ENCODE measurements at regions not wholly inside any gene's neighbourhood (a gene's known extent, or its start where the extent isn't known, plus 50 kb on each side); places are given as distances from the start of the nearest gene placed in this dataset.

- Histone ChIP-seq H3K9me3 (ENCODE audit: control insufficient read depth, low read depth, low read length) (no peaks in the 10 kb centered on the region), H2AFZ (ENCODE audit: low read length) (no peak overlapping the region), H3K56ac (ENCODE audit: insufficient read length, low read depth, low read length) (no peak overlapping the region), H3K9ac (ENCODE audit: extremely low read depth, insufficient read length, low read length) (no peak overlapping the region), H3T11ph (ENCODE audit: low read length) (no peak overlapping the region), H3K79me1 (ENCODE audit: insufficient read depth, low read depth, low read length, poor library complexity, severe bottlenecking) (no peaks in the 10 kb centered on the region), H2BK5ac (ENCODE audit: insufficient read length, low read length) (no peak overlapping the region), H4K91ac (ENCODE audit: insufficient read length, low read depth, low read length) (no peak overlapping the region), H3K18ac (ENCODE audit: insufficient read length, low read depth, low read length) (no peak overlapping the region), H3K14ac (ENCODE audit: insufficient read depth, low read length) (no peak overlapping the region), H3K27ac (ENCODE audit: insufficient read length, low read depth, low read length) (no peak overlapping the region), H3K4ac (ENCODE audit: low read depth, low read length) (no peak overlapping the region), H2AK5ac (ENCODE audit: insufficient read length, low read length) (no peak overlapping the region), H2BK15ac (ENCODE audit: low read depth, low read length) (no peak overlapping the region), H4K8ac (replicated peaks; ENCODE audit: insufficient read length, low read depth, low read length) (no peak overlapping the region), H3K4me2 (ENCODE audit: insufficient read depth, insufficient read length, low read length) (no peak overlapping the region), H3K27me3 (ENCODE audit: insufficient read depth, low read length) (no peaks in the 10 kb centered on the region), H2BK12ac (ENCODE audit: insufficient read length, low read depth, low read length) (no peak overlapping the region), H3K23ac (ENCODE audit: insufficient read length, low read depth, low read length) (no peak overlapping the region), H3K23me2 (ENCODE audit: insufficient read length, low read depth, low read length, poor library complexity, severe bottlenecking) (no peaks in the 10 kb centered on the region), H2BK120ac (ENCODE audit: low read depth, low read length, poor library complexity, severe bottlenecking) (no peak overlapping the region), H4K5ac (ENCODE audit: insufficient read length, low read depth, low read length) (no peak overlapping the region), H2BK20ac (ENCODE audit: low read depth, low read length, poor library complexity, severe bottlenecking) (no peak overlapping the region), H3K79me2 (ENCODE audit: insufficient read depth, low read length) (peaks cover 2% of the 10 kb centered on the region; the same call in 1 of the 2 replicates), H4K20me1 (ENCODE audit: control insufficient read depth, insufficient read depth, insufficient read length) (no peaks in the 10 kb centered on the region), H3K4me1 (ENCODE audit: insufficient read depth, low read length) (peaks cover 2% of the 10 kb centered on the region; the same call in 1 of the 2 replicates)
- H3K4me3 Mint-ChIP-seq, result no peak overlapping the region
- peaks cover 6% of the 10 kb centered on the region in 2 experiments; a peak in 4 of 5 replicates for H3K9me3 Mint-ChIP-seq
- WGBS (ENCODE audit: extremely low coverage, insufficient read length, low lambda C conversion rate), result no CpG with 5 or more reads among the region's 2 CpGs
- peaks cover 12% of the 10 kb centered on the region for H3K27me3 Mint-ChIP-seq (ENCODE audit: low read depth)
- H3K4me1 Mint-ChIP-seq, result peaks cover 5 to 10% of the 10 kb centered on the region in 2 experiments; a peak in 2 of 4 replicates
- no peak overlapping the region for H3K27ac Mint-ChIP-seq
- H3K36me3 Mint-ChIP-seq (ENCODE audit: insufficient read depth in 1 of 3, low read depth in 3 of 3), result no peaks in the 10 kb centered on the region
- no peak for TF ChIP-seq CTCF (conservative IDR thresholded peaks at IDR 0.05)
- DNase-seq, result no peak
These were observed 704.2 kb upstream of the TMEM132C start for GRCh38 chr12:127562816-127563215.

Data from H9 (cell line).